Mucosa of rectum (tissue), 2 donors: ENCODE measurements at regions not wholly inside any gene's neighbourhood (a gene's known extent, or its start where the extent isn't known, plus 50 kb on each side); places are given as distances from the start of the nearest gene placed in this dataset.
A peak's percentile ranks its signal among the peaks of the same experiment; 100 is the strongest.

Source experiments
- H3K27ac ChIP-seq, 2 donors: one replicate each; pipeline ENCODE4 v1.7.0; 2013; ENCODE audit warnings: inconsistent platforms in 2 of 2, low read depth in 2 of 2, low read length in 2 of 2
- H3K27me3 ChIP-seq, 2 donors: one replicate each; pipeline ENCODE4 v1.7.0; 2013; ENCODE audit warnings: low read length in 2 of 2; ENCODE audit not compliant: control insufficient read depth in 2 of 2, insufficient read depth in 2 of 2
- H3K36me3 ChIP-seq, 2 donors: one replicate each; pipeline ENCODE4 v1.7.0; 2013; ENCODE audit warnings: low read length in 2 of 2; ENCODE audit not compliant: control insufficient read depth in 2 of 2, insufficient read depth in 2 of 2
- H3K4me1 ChIP-seq, 2 donors: one replicate each; pipeline ENCODE4 v1.7.0; 2013; ENCODE audit warnings: low read length in 2 of 2, mild to moderate bottlenecking in 1 of 2; ENCODE audit not compliant: control insufficient read depth in 2 of 2, insufficient read depth in 2 of 2
- H3K4me3 ChIP-seq, 2 donors: one replicate each; pipeline ENCODE4 v1.7.0; 2013; ENCODE audit warnings: low read length in 2 of 2
- H3K9ac ChIP-seq, 2 donors: one replicate each; pipeline ENCODE4 v1.7.0; 2013; ENCODE audit warnings: low read length in 2 of 2, low read depth in 1 of 2, mild to moderate bottlenecking in 1 of 2
- H3K9me3 ChIP-seq, 2 donors: one replicate each; pipeline ENCODE4 v1.7.0; 2013; ENCODE audit warnings: low read length in 2 of 2; ENCODE audit not compliant: control insufficient read depth in 2 of 2
- donor health status: healthy.
- donor health status: Normal muscosa, but diverticular disease.

DNA sequence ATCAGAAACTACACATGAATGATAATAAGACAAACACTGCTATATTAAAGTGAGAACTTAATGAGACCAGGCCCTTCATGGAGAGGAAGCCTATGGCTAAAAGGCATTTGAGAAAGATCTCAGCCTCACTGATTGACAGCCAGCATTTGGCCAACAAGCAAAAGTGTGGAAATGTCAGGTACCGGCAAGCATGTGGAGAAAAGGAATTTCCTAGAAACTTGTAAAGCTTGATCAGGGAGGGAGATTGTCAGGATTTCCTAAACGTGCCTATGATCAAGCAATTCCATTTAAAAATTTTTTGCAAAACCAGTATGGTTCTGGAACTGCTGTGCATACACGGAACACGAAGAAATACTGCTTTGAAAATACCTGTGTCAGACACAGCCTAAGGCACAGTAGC lies 220.3 kb upstream of the ATP10A start:
- H3K4me3 ChIP-seq: no peak overlapping the region
- no peaks in the 10 kb centered on the region for H3K9me3 ChIP-seq
- no peaks in the 10 kb centered on the region for H3K4me1 ChIP-seq
- no peaks in the 10 kb centered on the region for H3K36me3 ChIP-seq
- H3K27ac ChIP-seq: no peak overlapping the region
- no peak overlapping the region for H3K9ac ChIP-seq
- H3K27me3 ChIP-seq: no peaks in the 10 kb centered on the region

- Histone ChIP-seq H3K27me3 (no peaks in the 10 kb centered on the region), H3K9me3 (no peaks in the 10 kb centered on the region), H3K36me3 (no peaks in the 10 kb centered on the region), H3K9ac (peak overlapping the region; percentile 66 to 72), H3K4me3 (peak overlapping the region; percentile 66 to 71), H3K4me1 (no peaks in the 10 kb centered on the region), H3K27ac (peak overlapping the region; percentile 71 to 85)
Measured at GRCh38 chr15:26082221-26083109, 219.3 kb upstream of the ATP10A start.

DNA sequence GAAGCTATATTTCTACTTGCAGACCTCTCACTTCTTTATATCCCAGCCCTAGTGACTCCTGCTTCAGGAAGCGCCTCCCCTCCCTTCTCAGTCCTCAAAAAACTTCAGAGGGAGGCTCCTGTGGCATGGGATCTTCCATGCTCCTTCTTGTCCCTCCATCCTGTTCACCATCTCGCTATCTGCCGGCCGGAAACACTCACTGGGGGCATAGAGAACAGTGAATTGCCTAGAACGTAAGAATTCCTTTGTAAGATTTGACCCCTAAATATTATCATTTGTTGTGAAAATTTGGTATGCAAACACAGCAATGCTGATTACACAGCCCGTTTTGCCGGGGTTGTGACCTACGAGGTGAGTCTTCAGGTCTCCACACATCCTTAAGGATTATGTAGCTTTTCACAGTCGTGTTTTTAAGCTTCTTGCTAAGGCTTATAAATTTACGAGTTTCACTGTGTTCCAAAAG lies 218.7 kb upstream of the ATP10A start:
- H3K27me3 ChIP-seq: no peaks in the 10 kb centered on the region
- no peak overlapping the region for H3K27ac ChIP-seq
- no peaks in the 10 kb centered on the region for H3K36me3 ChIP-seq
- peak overlapping the region in 1 of 2 donors; percentile 71 for H3K4me3 ChIP-seq
- no peaks in the 10 kb centered on the region for H3K4me1 ChIP-seq
- no peak overlapping the region for H3K9ac ChIP-seq
- H3K9me3 ChIP-seq: no peaks in the 10 kb centered on the region

DNA sequence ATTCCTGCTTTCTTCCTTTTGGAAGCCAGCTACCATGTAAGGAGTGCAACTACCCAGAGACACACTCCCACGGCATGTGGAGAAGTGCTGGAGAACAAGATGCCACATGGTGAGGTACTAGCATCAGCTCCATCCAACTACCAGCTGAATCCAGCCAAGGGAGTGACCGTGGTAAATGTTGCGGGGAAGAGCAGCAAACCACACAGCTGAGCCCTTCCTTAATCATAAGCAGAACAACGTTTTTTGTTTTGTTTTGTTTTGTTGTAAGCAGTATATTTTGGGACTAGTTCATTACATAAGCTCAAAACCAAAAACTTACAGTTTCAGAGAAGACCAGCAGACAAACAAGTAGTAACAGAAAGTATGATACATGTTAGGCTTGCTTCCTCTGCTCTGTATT lies 212.6 kb upstream of the ATP10A start:
- H3K4me3 ChIP-seq: no peak overlapping the region
- H3K36me3 ChIP-seq: no peaks in the 10 kb centered on the region
- no peak overlapping the region for H3K27ac ChIP-seq
- no peaks in the 10 kb centered on the region for H3K27me3 ChIP-seq
- no peaks in the 10 kb centered on the region for H3K4me1 ChIP-seq
- H3K9ac ChIP-seq: no peak overlapping the region
- no peaks in the 10 kb centered on the region for H3K9me3 ChIP-seq

DNA sequence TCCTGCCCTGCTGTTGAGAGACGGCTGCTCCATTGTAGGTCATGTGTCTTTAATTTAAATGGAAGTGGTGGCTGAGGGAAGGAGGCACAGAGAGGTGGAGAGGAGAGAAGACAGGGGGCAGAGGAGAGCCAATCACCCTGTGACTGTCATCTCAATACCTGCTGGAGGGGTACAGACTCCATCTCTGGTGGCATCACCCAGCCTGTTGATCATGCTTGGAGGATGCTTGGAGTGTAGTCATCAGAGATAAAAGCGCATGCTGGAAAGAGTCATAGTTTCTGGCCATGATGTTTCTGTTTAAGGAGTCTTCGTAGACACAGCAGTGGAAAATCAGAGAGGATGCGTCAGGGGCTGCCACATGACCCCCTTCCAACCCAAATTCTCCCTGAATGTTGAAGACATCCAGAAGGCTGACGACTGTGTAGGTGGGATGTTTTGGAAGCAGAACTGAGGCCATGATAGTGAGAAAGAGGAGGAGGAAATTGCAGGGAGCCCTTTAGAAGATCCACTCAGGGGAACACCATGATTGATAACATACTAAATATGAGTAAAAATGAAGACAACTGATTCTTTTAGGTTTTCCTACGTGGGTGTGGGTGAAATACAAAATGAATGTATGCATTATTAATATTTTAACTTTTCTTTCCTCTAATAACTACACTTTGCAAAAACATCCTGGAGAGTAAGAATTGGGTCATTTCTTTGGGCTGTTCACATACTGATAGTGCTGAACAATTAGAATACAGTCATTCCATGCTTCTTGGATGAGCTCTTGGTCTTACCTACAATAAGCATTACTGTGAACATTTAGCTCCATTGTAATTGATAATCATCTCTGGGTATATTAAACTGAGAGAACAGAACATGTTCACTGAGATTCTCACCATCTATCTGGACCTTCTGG lies 210.6 kb upstream of the ATP10A start:
- no peaks in the 10 kb centered on the region for H3K4me1 ChIP-seq
- H3K27me3 ChIP-seq: no peaks in the 10 kb centered on the region
- H3K27ac ChIP-seq: no peak overlapping the region
- no peaks in the 10 kb centered on the region for H3K36me3 ChIP-seq
- H3K9me3 ChIP-seq: no peaks in the 10 kb centered on the region
- H3K9ac ChIP-seq: no peak overlapping the region
- no peak overlapping the region for H3K4me3 ChIP-seq

- Histone ChIP-seq H3K27ac (no peak overlapping the region), H3K27me3 (no peaks in the 10 kb centered on the region), H3K36me3 (no peaks in the 10 kb centered on the region), H3K9ac (no peak overlapping the region), H3K4me1 (no peaks in the 10 kb centered on the region), H3K9me3 (no peaks in the 10 kb centered on the region), H3K4me3 (no peak overlapping the region)
Measured at GRCh38 chr15:26070095-26070532, 207.0 kb upstream of the ATP10A start.

- Histone ChIP-seq H3K36me3 (no peaks in the 10 kb centered on the region), H3K4me3 (no peak overlapping the region), H3K9me3 (no peaks in the 10 kb centered on the region), H3K4me1 (no peaks in the 10 kb centered on the region), H3K27me3 (no peaks in the 10 kb centered on the region), H3K27ac (no peak overlapping the region), H3K9ac (no peak overlapping the region)
Measured at GRCh38 chr15:26069231-26069641, 206.1 kb upstream of the ATP10A start.

- H3K27me3 ChIP-seq: no peaks in the 10 kb centered on the region
- no peaks in the 10 kb centered on the region for H3K9me3 ChIP-seq
- no peak overlapping the region for H3K9ac ChIP-seq
- H3K4me1 ChIP-seq: no peaks in the 10 kb centered on the region
- H3K36me3 ChIP-seq: no peaks in the 10 kb centered on the region
- no peak overlapping the region for H3K4me3 ChIP-seq
- no peak overlapping the region for H3K27ac ChIP-seq
Measured at GRCh38 chr15:26066896-26067295, 203.8 kb upstream of the ATP10A start.

DNA sequence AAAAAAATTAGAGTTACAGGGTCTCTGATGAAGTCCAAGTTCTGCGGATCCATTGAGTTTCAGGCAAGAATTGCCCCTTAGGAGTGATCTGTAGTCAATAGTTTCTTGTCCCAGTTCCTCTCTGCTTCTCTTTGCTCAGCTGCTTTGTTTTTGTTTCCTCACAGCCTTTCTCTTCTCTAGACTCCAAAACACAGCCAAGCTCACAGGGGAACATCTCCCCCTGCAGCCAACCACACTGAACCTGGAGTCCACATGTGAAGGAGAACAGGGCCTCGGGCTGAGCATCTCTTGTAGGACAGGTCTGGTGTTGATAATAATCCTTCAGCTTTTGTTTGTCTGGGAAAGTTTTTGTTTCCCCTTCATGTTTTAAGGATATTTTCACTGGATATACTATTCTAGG lies 202.6 kb upstream of the ATP10A start:
- H3K27ac ChIP-seq: no peak overlapping the region
- no peaks in the 10 kb centered on the region for H3K27me3 ChIP-seq
- H3K36me3 ChIP-seq: no peaks in the 10 kb centered on the region
- no peak overlapping the region for H3K9ac ChIP-seq
- H3K9me3 ChIP-seq: no peaks in the 10 kb centered on the region
- H3K4me3 ChIP-seq: no peak overlapping the region
- H3K4me1 ChIP-seq: no peaks in the 10 kb centered on the region

DNA sequence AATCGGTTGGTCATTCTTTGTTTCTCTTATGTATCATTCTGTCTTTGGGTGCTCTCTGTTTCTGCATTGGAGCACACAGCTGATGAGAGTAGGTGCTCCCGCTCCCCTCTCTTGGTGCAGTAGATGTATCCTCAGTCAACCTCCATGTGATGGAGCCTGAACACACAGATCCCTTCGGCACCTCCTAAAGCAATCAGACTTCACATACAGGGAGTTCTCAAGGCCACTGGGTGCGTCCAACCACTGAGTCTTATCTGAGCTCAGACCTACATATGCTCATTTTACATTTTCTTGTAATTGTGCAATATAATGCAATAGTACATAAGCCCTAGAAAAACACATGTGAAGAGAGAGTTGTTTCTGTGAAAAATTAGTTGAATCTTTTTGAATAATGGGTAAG lies 198.1 kb upstream of the ATP10A start:
- Histone ChIP-seq H3K4me3 (no peak overlapping the region), H3K9me3 (no peaks in the 10 kb centered on the region), H3K4me1 (no peaks in the 10 kb centered on the region), H3K27me3 (no peaks in the 10 kb centered on the region), H3K36me3 (no peaks in the 10 kb centered on the region), H3K9ac (no peak overlapping the region), H3K27ac (no peak overlapping the region)
